Endothelial cell (in vitro differentiated cells): ENCODE measurements at regions not wholly inside any gene's neighbourhood (a gene's known extent, or its start where the extent isn't known, plus 50 kb on each side); places are given as distances from the start of the nearest gene placed in this dataset.

Experiments
- DNase-seq: peaks from one replicate; pipeline ENCODE4 v3.0.0; 2021; ENCODE audit warnings: low spot score
- H3K27ac Mint-ChIP-seq: one replicate; pipeline ENCODE4 v1.8.0; 2021; ENCODE audit warnings: mixed read lengths, inconsistent platforms; ENCODE audit not compliant: unreplicated experiment
- H3K27me3 Mint-ChIP-seq: one replicate; pipeline ENCODE4 v1.8.0; 2021; ENCODE audit warnings: mild to moderate bottlenecking, moderate library complexity, mixed read lengths, inconsistent platforms; ENCODE audit not compliant: unreplicated experiment
- H3K36me3 Mint-ChIP-seq: one replicate; pipeline ENCODE4 v1.8.0; 2021; ENCODE audit warnings: mild to moderate bottlenecking, low read depth, mixed read lengths, inconsistent platforms; ENCODE audit not compliant: unreplicated experiment
- H3K4me1 Mint-ChIP-seq: one replicate; pipeline ENCODE4 v1.8.0; 2021; ENCODE audit warnings: mild to moderate bottlenecking, mixed read lengths, inconsistent platforms; ENCODE audit not compliant: unreplicated experiment
- H3K4me3 Mint-ChIP-seq: one replicate; pipeline ENCODE4 v1.8.0; 2021; ENCODE audit warnings: mild to moderate bottlenecking, mixed read lengths, inconsistent platforms; ENCODE audit not compliant: unreplicated experiment
- H3K9me3 Mint-ChIP-seq: one replicate; pipeline ENCODE4 v1.8.0; 2021; ENCODE audit warnings: mixed read lengths, inconsistent platforms; ENCODE audit not compliant: unreplicated experiment
- CTCF ChIP-seq: fragments of 200-600 bp; sonication (generic); IDR thresholded peaks from one replicate; pipeline ENCODE4 v1.5.0; 2021; ENCODE audit warnings: antibody characterized with exemption; ENCODE audit not compliant: unreplicated experiment

GRCh38 chr20:19952392-19952791 is 64.8 kb upstream of the NAA20 start:
- TF ChIP-seq CTCF, result no peak
- DNase-seq, result no peak
- Mint-ChIP-seq H3K4me1 (peaks cover 3% of the 10 kb centered on the region), H3K4me3 (no peak overlapping the region), H3K36me3 (peaks cover 10% of the 10 kb centered on the region), H3K27ac (no peak overlapping the region), H3K9me3 (no peaks in the 10 kb centered on the region), H3K27me3 (no peaks in the 10 kb centered on the region)

- TF ChIP-seq CTCF, result no peak
- no peak for DNase-seq
- peaks cover 16% of the 10 kb centered on the region for H3K36me3 Mint-ChIP-seq
- no peaks in the 10 kb centered on the region for H3K9me3 Mint-ChIP-seq
- no peaks in the 10 kb centered on the region for H3K27me3 Mint-ChIP-seq
- no peak overlapping the region for H3K27ac Mint-ChIP-seq
- H3K4me1 Mint-ChIP-seq, result peaks cover 3% of the 10 kb centered on the region
- no peak overlapping the region for H3K4me3 Mint-ChIP-seq
These were observed 63.6 kb upstream of the NAA20 start for GRCh38 chr20:19953606-19954005.

- no peak for DNase-seq
- Mint-ChIP-seq H3K9me3 (no peaks in the 10 kb centered on the region), H3K27ac (no peak overlapping the region), H3K4me3 (no peak overlapping the region), H3K4me1 (no peaks in the 10 kb centered on the region), H3K27me3 (peaks cover 3% of the 10 kb centered on the region), H3K36me3 (peaks cover 40% of the 10 kb centered on the region)
- TF ChIP-seq CTCF, result no peak
These were observed 60.2 kb upstream of the NAA20 start for GRCh38 chr20:19956976-19957375.

- H3K27me3 Mint-ChIP-seq, result peaks cover 3% of the 10 kb centered on the region
- H3K36me3 Mint-ChIP-seq, result peaks cover 44% of the 10 kb centered on the region
- H3K4me3 Mint-ChIP-seq, result no peak overlapping the region
- no peaks in the 10 kb centered on the region for H3K9me3 Mint-ChIP-seq
- H3K4me1 Mint-ChIP-seq, result no peaks in the 10 kb centered on the region
- no peak overlapping the region for H3K27ac Mint-ChIP-seq
- TF ChIP-seq CTCF, result no peak
- no peak for DNase-seq
These were observed 58.9 kb upstream of the NAA20 start for GRCh38 chr20:19958219-19958618.

GRCh38 chr20:19958928-19959327 is 58.2 kb upstream of the NAA20 start:
- no peak overlapping the region for H3K4me3 Mint-ChIP-seq
- H3K4me1 Mint-ChIP-seq, result no peaks in the 10 kb centered on the region
- no peak for DNase-seq
- TF ChIP-seq CTCF, result no peak
- no peaks in the 10 kb centered on the region for H3K9me3 Mint-ChIP-seq
- no peak overlapping the region for H3K27ac Mint-ChIP-seq
- peaks cover 44% of the 10 kb centered on the region for H3K36me3 Mint-ChIP-seq
- H3K27me3 Mint-ChIP-seq, result peaks cover 3% of the 10 kb centered on the region
